Endothelial cell of umbilical vein (primary cell): ENCODE measurements at regions not wholly inside any gene's neighbourhood (a gene's known extent, or its start where the extent isn't known, plus 50 kb on each side); places are given as distances from the start of the nearest gene placed in this dataset.

Source experiments
- BruUV-seq: library from RNA; stranded (reverse); fragments of 400-500 nt; replicated peaks from 2 replicates; lab custom pipeline; 2021; lab: Mats Ljungman, UMichigan
- CTCF ChIA-PET: fragments of 300-600, 350-600 bp; sonication (Branson Sonifier 250); formaldehyde crosslinking; loops from one replicate; lab custom pipeline; 2021; ENCODE audit warnings: antibody characterized with exemption, inconsistent platforms; lab: Charles Lee
- POLR2A ChIA-PET: fragments of 300-600, 350-600 bp; sonication (Branson Sonifier 250); formaldehyde crosslinking; loops from one replicate; lab custom pipeline; 2021; ENCODE audit warnings: antibody characterized with exemption, inconsistent platforms; lab: Charles Lee
- DNase-seq: peaks from one replicate; pipeline ENCODE4 v3.0.0-alpha.2; 2011; ENCODE audit warnings: low read depth, low spot score
- FAIRE-seq: peaks from 2 replicates; lab custom pipeline; 2011; peaks lifted over from hg19 to GRCh38; lab: Jason Lieb, UNC
- H2AFZ ChIP-seq: 2 replicates; pipeline ENCODE4 v1.6.0; 2012; ENCODE audit warnings: low read depth, low read length, control low read depth, inconsistent platforms
- H3K27ac ChIP-seq: 2 replicates; pipeline ENCODE4 v1.5.1; 2011; ENCODE audit warnings: low read depth, mild to moderate bottlenecking, control low read depth, low read length, moderate library complexity; ENCODE audit not compliant: insufficient read depth
- H3K27me3 ChIP-seq, 2 experiments: 2 replicates each; pipeline versions ENCODE4 v1.6.0 to v1.6.1; 2011; ENCODE audit warnings: low read length in 2 of 2, mixed read lengths in 1 of 2; ENCODE audit not compliant: control insufficient read depth in 2 of 2, insufficient read depth in 2 of 2
- H3K36me3 ChIP-seq, 2 experiments: 2 replicates in 1 of 2; 3 replicates in 1 of 2; pipeline ENCODE4 v1.5.1; 2011; ENCODE audit warnings: low read length in 2 of 2, mild to moderate bottlenecking in 1 of 2, moderate library complexity in 1 of 2; ENCODE audit not compliant: control insufficient read depth in 2 of 2, insufficient read depth in 2 of 2; ENCODE audit errors: extremely low read depth in 1 of 2
- H3K4me1 ChIP-seq: 3 replicates; pipeline ENCODE4 v1.5.1; 2011; ENCODE audit warnings: mild to moderate bottlenecking, low read length; ENCODE audit not compliant: control insufficient read depth, insufficient read depth; ENCODE audit errors: extremely low read depth
- H3K4me2 ChIP-seq: 2 replicates; pipeline ENCODE4 v1.6.1; 2011; ENCODE audit warnings: low read length, control low read depth, mixed read lengths; ENCODE audit not compliant: insufficient read depth
- H3K4me3 ChIP-seq, 3 experiments: fragments of 200-600 bp in 1 of 3; sonication (generic), shearing (Covaris generic) in 1 of 3; replicated peaks in 1 of 3; 2 replicates each; pipeline ENCODE4 v1.5.1; 2011 to 2016; ENCODE audit warnings: control low read depth in 3 of 3, low read length in 3 of 3, mild to moderate bottlenecking in 2 of 3, inconsistent platforms in 1 of 3, low read depth in 1 of 3, moderate library complexity in 1 of 3; ENCODE audit not compliant: insufficient read depth in 1 of 3
- H3K79me2 ChIP-seq: 2 replicates; pipeline ENCODE4 v1.6.0; 2012; ENCODE audit warnings: low read length, inconsistent platforms; ENCODE audit not compliant: control insufficient read depth, insufficient read depth
- H3K9ac ChIP-seq: replicated peaks from 2 replicates; pipeline ENCODE3; 2011; ENCODE audit warnings: low read length, control low read depth; ENCODE audit not compliant: insufficient read depth; ENCODE audit errors: extremely low read depth
- H3K9me1 ChIP-seq: replicated peaks from 3 replicates; pipeline ENCODE4 v1.6.0; 2011; ENCODE audit warnings: mild to moderate bottlenecking, low read length; ENCODE audit not compliant: control insufficient read depth, insufficient read depth; ENCODE audit errors: extremely low read depth
- H3K9me3 ChIP-seq: replicated peaks from 2 replicates; pipeline ENCODE4 v1.5.1; 2012; ENCODE audit warnings: low read length, inconsistent platforms; ENCODE audit not compliant: control insufficient read depth, insufficient read depth
- H4K20me1 ChIP-seq: replicated peaks from 2 replicates; pipeline ENCODE3; 2011; ENCODE audit warnings: mild to moderate bottlenecking, low read length; ENCODE audit not compliant: control insufficient read depth, insufficient read depth; ENCODE audit errors: extremely low read depth
- EZH2 ChIP-seq: IDR thresholded peaks from 2 replicates; pipeline ENCODE4 v1.6.1; 2012; ENCODE audit warnings: borderline replicate concordance, low read depth, mild to moderate bottlenecking, moderate library complexity, low read length, inconsistent platforms; ENCODE audit not compliant: severe bottlenecking
- FOS ChIP-seq: IDR thresholded peaks from 2 replicates; pipeline ENCODE4 v1.6.1; 2011; ENCODE audit warnings: mild to moderate bottlenecking, low read length, moderate library complexity, borderline replicate concordance; ENCODE audit not compliant: insufficient read depth
- GATA2 ChIP-seq: IDR thresholded peaks from 2 replicates; pipeline ENCODE4 v1.7.0; 2011; ENCODE audit warnings: low read depth, mild to moderate bottlenecking, moderate library complexity, mixed read lengths, low read length; ENCODE audit not compliant: insufficient read length, insufficient read depth
- JUN ChIP-seq: IDR thresholded peaks from 2 replicates; pipeline ENCODE4 v1.6.1; 2011; ENCODE audit warnings: borderline replicate concordance, low read depth; ENCODE audit not compliant: insufficient read length, insufficient read depth
- MAX ChIP-seq: IDR thresholded peaks from 2 replicates; pipeline ENCODE4 v1.6.1; 2011; ENCODE audit not compliant: insufficient read depth, insufficient read length
- MYC ChIP-seq: IDR thresholded peaks from one replicate; pipeline ENCODE4 v1.6.1; 2011; ENCODE audit warnings: mild to moderate bottlenecking, low read depth, low read length
- POLR2A ChIP-seq: IDR thresholded peaks from 2 replicates; pipeline ENCODE4 v1.6.1; 2012; ENCODE audit warnings: low read depth, mild to moderate bottlenecking, control low read depth, low read length
- POLR2AphosphoS5 ChIP-seq: IDR thresholded peaks from 2 replicates; pipeline ENCODE4 v1.6.1; 2012; ENCODE audit warnings: low read depth, mild to moderate bottlenecking, control low read depth, low read length, moderate library complexity; ENCODE audit not compliant: insufficient read depth
- dilution Hi-C: fragments of 300-500 bp; cut with MboI; formaldehyde crosslinking; loops from one replicate; pipeline ENCODE4 v1.15.0; 2019; ENCODE audit warnings: low sequenced_read_pairs; ENCODE audit not compliant: extremely low pct_ligation_motif_present
- intact Hi-C: fragments of 100-400 bp; cut with micrococcal nuclease; formaldehyde crosslinking; loops from one replicate; pipeline ENCODE4 v1.10.0; 2022
- TF ChIP-seq, protein P1 (sequence below), 2 donors: IDR thresholded peaks; 1 replicate in 1 of 2; 2 replicates in 1 of 2; pipeline ENCODE4 v1.5.1; 2011; ENCODE audit warnings: low read length in 2 of 2, mild to moderate bottlenecking in 2 of 2, moderate library complexity in 2 of 2, control low read depth in 1 of 2, inconsistent platforms in 1 of 2, low read depth in 1 of 2; ENCODE audit not compliant: insufficient read depth in 1 of 2; ENCODE audit errors: extremely low read depth in 1 of 2

GRCh38 chr15:77846360-77846759 is 213.6 kb upstream of the LINGO1 start:
- Histone ChIP-seq H2AFZ (no peak overlapping the region), H3K9me1 (no peaks in the 10 kb centered on the region), H3K4me1 (no peaks in the 10 kb centered on the region), H4K20me1 (no peaks in the 10 kb centered on the region), H3K79me2 (no peaks in the 10 kb centered on the region), H3K9ac (no peak overlapping the region), H3K27me3 (peaks cover 4 to 14% of the 10 kb centered on the region in 2 experiments), H3K36me3 (no peaks in the 10 kb centered on the region), H3K27ac (no peak overlapping the region), H3K9me3 (no peaks in the 10 kb centered on the region), H3K4me3 (no peak overlapping the region), H3K4me2 (no peak overlapping the region)
- TF ChIP-seq MAX (no peak), POLR2AphosphoS5 (no peak), FOS (no peak), GATA2 (no peak), EZH2 (no peak), JUN (no peak), POLR2A (no peak), MYC (no peak)
- TF ChIP-seq, protein P1, sequence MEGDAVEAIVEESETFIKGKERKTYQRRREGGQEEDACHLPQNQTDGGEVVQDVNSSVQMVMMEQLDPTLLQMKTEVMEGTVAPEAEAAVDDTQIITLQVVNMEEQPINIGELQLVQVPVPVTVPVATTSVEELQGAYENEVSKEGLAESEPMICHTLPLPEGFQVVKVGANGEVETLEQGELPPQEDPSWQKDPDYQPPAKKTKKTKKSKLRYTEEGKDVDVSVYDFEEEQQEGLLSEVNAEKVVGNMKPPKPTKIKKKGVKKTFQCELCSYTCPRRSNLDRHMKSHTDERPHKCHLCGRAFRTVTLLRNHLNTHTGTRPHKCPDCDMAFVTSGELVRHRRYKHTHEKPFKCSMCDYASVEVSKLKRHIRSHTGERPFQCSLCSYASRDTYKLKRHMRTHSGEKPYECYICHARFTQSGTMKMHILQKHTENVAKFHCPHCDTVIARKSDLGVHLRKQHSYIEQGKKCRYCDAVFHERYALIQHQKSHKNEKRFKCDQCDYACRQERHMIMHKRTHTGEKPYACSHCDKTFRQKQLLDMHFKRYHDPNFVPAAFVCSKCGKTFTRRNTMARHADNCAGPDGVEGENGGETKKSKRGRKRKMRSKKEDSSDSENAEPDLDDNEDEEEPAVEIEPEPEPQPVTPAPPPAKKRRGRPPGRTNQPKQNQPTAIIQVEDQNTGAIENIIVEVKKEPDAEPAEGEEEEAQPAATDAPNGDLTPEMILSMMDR (IDR thresholded peaks at IDR 0.05; ENCODE audit: extremely low read depth in 1 of 2, insufficient read depth in 1 of 2, low read depth in 1 of 2, low read length in 2 of 2): no peak
- no peak for DNase-seq
- intact Hi-C loops (no loop called here), dilution Hi-C loops (no loop called here)
- no peak for FAIRE-seq
- ChIA-PET POLR2A (no interaction called here), CTCF (interaction anchor here (1.3 kb wide), 1 partner anchor 25 kb away, joined by 3 read pairs; no protein-coding TSS in a partner anchor)
- BruUV-seq: no TSS peak
